GM12874 (cell line): ENCODE measurements at regions not wholly inside any gene's neighbourhood (a gene's known extent, or its start where the extent isn't known, plus 50 kb on each side); places are given as distances from the start of the nearest gene placed in this dataset.

ENCODE experiments used
- TF ChIP-seq, protein P1 (sequence below): IDR thresholded peaks from 2 replicates; pipeline ENCODE4 v1.5.1; 2011; ENCODE audit warnings: low read depth, mild to moderate bottlenecking, control low read depth, low read length, moderate library complexity; ENCODE audit not compliant: insufficient read depth

DNA sequence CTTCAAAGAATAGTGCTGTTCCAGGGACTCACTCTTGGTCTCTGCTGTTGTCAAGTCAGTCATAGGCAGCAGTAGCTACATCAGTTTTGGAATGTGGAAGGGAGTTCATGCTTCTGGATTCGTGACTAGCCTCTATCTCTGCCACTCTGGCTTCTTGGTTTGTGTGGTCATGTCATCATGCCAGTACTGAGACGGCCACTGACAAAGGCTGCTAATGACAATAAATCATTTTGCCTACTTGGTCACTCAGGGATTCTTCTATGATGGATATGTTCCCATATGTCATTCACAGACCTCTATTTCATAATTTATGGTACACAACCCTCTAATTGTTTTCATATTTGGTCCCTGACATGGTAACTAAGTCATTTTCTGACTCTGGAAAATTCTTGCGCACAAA, 450.8 kb upstream of the BOD1L1 start:
- TF ChIP-seq, protein P1, sequence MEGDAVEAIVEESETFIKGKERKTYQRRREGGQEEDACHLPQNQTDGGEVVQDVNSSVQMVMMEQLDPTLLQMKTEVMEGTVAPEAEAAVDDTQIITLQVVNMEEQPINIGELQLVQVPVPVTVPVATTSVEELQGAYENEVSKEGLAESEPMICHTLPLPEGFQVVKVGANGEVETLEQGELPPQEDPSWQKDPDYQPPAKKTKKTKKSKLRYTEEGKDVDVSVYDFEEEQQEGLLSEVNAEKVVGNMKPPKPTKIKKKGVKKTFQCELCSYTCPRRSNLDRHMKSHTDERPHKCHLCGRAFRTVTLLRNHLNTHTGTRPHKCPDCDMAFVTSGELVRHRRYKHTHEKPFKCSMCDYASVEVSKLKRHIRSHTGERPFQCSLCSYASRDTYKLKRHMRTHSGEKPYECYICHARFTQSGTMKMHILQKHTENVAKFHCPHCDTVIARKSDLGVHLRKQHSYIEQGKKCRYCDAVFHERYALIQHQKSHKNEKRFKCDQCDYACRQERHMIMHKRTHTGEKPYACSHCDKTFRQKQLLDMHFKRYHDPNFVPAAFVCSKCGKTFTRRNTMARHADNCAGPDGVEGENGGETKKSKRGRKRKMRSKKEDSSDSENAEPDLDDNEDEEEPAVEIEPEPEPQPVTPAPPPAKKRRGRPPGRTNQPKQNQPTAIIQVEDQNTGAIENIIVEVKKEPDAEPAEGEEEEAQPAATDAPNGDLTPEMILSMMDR: no peak

DNA sequence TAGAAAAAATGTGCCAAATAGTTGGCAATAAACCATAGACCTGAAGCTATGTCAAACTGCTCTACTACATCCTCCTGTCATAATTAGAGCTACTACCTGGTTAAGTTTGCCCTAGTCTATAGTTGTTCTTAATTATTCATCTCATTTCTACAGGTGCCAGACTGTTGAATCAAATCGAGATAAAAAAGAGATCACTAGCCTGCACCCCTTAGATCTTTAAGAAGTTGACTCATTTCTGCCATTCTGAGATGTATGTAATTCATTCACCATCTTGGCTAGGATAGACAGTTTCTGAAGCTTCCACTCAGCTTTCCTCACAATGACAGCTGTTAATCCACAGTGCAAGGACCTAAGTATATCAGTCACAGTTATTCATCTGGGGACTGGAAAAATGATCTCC, 452.1 kb upstream of the BOD1L1 start:
- TF ChIP-seq, protein P1: no peak

DNA sequence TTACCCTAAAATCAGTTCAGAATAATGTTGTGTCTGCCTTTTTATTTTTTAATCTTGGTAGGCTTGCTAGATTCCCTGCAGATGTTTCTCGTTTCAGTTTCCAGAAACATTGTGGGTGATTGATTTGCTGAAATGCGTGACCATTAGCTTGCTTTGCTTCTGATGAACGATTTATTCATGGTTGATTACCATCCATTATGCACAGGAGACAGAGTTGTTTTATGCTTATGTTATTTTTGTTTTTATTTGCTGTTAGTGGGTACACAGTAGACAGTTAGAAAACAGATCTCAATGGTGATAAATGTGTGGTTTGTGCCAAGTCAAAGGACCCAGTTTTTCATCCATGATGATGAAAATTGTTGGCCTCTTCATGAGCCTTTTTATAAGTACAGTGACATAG, 455.6 kb upstream of the BOD1L1 start:
- TF ChIP-seq, protein P1: no peak

DNA sequence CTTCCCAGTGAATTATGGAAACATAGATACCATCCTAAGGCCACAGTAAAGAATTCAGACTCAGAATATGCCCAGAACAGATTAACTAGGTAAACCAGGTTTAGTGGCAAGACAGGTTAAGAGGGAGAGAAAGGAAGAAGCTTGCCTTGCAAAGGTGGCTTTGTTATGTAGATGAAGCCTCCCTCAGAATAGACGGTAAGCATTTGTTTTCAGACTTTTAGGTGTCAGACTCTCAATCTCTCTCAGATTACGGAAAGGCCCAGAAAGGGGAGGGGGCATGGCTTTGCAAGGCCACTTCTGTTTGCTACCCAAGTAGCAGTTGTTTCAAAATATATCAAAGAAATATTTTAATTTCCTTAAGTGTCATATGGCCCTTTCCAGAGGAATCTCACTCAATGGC, 457.1 kb upstream of the BOD1L1 start:
- TF ChIP-seq, protein P1: no peak

DNA sequence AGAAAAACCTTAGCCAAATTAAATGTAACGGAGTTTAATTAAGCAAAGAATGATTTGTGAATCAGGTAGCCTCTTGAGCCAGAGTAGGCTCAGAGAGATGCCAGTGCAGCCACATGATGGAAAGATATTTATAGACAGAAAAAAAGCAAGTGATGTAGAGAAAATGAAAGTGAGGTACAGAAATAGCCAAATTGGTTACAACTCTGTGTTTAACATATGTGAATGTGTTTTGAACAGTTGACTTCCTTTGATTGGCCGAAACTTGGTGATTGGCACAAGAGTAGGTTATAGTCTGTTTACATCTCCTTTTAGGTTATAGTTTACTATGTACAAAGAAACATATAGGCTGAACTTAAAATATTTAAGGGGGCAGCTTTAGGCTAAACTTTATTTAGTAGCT, 459.9 kb upstream of the BOD1L1 start:
- TF ChIP-seq, protein P1: no peak

DNA sequence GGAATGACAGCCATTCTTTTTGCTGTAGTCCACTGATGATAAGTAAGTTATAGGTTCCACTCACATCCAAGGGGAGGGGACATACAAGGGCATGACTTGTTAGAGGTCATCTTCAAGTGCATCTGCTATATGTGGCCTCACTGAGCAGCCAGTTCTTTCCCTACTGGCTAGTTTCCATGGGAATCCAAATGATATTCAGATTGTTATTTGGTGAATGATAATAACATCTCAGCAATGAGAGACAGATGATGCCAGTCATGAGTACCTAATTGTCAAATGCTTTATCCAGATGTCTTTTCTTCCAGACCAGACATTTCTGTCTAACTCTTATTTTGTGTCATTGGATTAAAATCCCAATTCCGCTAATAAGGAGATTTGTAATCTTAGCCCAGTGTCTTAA, 460.4 kb upstream of the BOD1L1 start:
- TF ChIP-seq, protein P1: no peak

DNA sequence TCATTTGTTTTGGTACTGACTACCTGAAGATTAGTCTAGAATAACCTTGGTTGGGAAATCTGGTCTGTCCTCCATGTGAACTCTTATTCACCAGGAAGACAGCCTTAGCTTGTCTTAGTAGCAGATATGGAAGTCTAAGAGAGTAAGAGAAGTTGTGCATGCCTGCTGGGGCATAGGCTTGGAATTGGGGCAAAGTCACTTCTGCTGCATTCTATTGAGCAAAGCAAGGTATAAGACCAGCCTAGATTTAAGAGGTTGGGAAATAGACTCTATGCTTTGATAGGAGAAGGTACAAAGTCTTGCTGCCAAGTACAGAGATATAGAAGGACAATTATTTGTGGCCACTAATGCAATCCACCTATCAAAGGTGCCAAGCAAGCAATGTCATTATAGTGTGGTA, 464.0 kb upstream of the BOD1L1 start:
- TF ChIP-seq, protein P1: no peak

DNA sequence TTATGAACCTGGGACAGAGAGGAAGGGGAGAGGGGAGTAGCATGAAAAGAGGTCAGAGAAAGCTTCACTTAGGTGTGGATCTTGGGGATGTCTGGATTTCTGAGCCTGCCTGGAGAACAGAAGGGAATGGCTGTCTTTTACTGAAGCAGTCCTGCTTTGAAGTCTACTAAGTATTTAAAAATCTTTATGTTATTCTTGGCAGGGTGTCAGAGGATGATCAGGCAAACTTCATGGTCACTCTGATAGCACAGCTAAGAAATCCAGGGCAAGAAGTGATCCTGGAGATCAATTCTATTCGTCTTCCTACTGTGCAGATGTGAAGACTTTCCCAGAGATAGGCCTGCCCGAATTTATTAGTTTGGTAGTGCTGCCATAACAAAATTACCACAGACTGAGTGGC, 464.4 kb upstream of the BOD1L1 start:
- TF ChIP-seq, protein P1: no peak
